ENCODE measurements at regions not wholly inside any gene's neighbourhood (a gene's known extent, or its start where the extent isn't known, plus 50 kb on each side); places are given as distances from the start of the nearest gene placed in this dataset.

GRCh38 chr1:99133756-99134500 lies 129.3 kb upstream of the PLPPR5 start:
- no peaks in the 10 kb centered on the region for H3K36me3 Mint-ChIP-seq (ENCODE audit: unreplicated experiment)
- H3K9me3 Mint-ChIP-seq (ENCODE audit: unreplicated experiment): peaks cover 2% of the 10 kb centered on the region
- no peaks in the 10 kb centered on the region for H3K27me3 Mint-ChIP-seq (ENCODE audit: unreplicated experiment)
- TF ChIP-seq CTCF (IDR thresholded peaks at IDR 0.05; ENCODE audit: partially characterized antibody, unreplicated experiment): no peak
- DNase-seq: no peak
- H3K4me1 Mint-ChIP-seq (ENCODE audit: low read depth, unreplicated experiment): no peaks in the 10 kb centered on the region
- no peak overlapping the region for H3K4me3 Mint-ChIP-seq (ENCODE audit: unreplicated experiment)
- no peak overlapping the region for H3K27ac Mint-ChIP-seq (ENCODE audit: unreplicated experiment)

- Mint-ChIP-seq H3K4me3 (ENCODE audit: unreplicated experiment) (no peak overlapping the region), H3K27me3 (ENCODE audit: unreplicated experiment) (no peaks in the 10 kb centered on the region), H3K4me1 (ENCODE audit: low read depth, unreplicated experiment) (no peaks in the 10 kb centered on the region), H3K36me3 (ENCODE audit: unreplicated experiment) (no peaks in the 10 kb centered on the region), H3K9me3 (ENCODE audit: unreplicated experiment) (peaks cover 2% of the 10 kb centered on the region), H3K27ac (ENCODE audit: unreplicated experiment) (no peak overlapping the region)
- no peak for DNase-seq
- TF ChIP-seq CTCF (IDR thresholded peaks at IDR 0.05; ENCODE audit: partially characterized antibody, unreplicated experiment): no peak
Measured at GRCh38 chr1:99137554-99138206, 126.6 kb upstream of the PLPPR4 start.

GRCh38 chr1:99139876-99140275 lies 124.4 kb upstream of the PLPPR4 start:
- DNase-seq: no peak
- H3K36me3 Mint-ChIP-seq (ENCODE audit: unreplicated experiment): no peaks in the 10 kb centered on the region
- no peak overlapping the region for H3K27ac Mint-ChIP-seq (ENCODE audit: unreplicated experiment)
- no peaks in the 10 kb centered on the region for H3K4me1 Mint-ChIP-seq (ENCODE audit: low read depth, unreplicated experiment)
- H3K27me3 Mint-ChIP-seq (ENCODE audit: unreplicated experiment): no peaks in the 10 kb centered on the region
- no peak overlapping the region for H3K4me3 Mint-ChIP-seq (ENCODE audit: unreplicated experiment)
- no peak for TF ChIP-seq CTCF (IDR thresholded peaks at IDR 0.05; ENCODE audit: partially characterized antibody, unreplicated experiment)
- peaks cover 2% of the 10 kb centered on the region for H3K9me3 Mint-ChIP-seq (ENCODE audit: unreplicated experiment)

GRCh38 chr1:99146129-99146848 lies 118.0 kb upstream of the PLPPR4 start:
- no peak overlapping the region for H3K27ac Mint-ChIP-seq (ENCODE audit: unreplicated experiment)
- H3K4me3 Mint-ChIP-seq (ENCODE audit: unreplicated experiment): no peak overlapping the region
- H3K9me3 Mint-ChIP-seq (ENCODE audit: unreplicated experiment): no peaks in the 10 kb centered on the region
- TF ChIP-seq CTCF (IDR thresholded peaks at IDR 0.05; ENCODE audit: partially characterized antibody, unreplicated experiment): no peak
- no peaks in the 10 kb centered on the region for H3K27me3 Mint-ChIP-seq (ENCODE audit: unreplicated experiment)
- no peak for DNase-seq
- H3K4me1 Mint-ChIP-seq (ENCODE audit: low read depth, unreplicated experiment): no peaks in the 10 kb centered on the region
- H3K36me3 Mint-ChIP-seq (ENCODE audit: unreplicated experiment): no peaks in the 10 kb centered on the region
